ENCODE measurements at regions not wholly inside any gene's neighbourhood (a gene's known extent, or its start where the extent isn't known, plus 50 kb on each side); places are given as distances from the start of the nearest gene placed in this dataset.

DNA sequence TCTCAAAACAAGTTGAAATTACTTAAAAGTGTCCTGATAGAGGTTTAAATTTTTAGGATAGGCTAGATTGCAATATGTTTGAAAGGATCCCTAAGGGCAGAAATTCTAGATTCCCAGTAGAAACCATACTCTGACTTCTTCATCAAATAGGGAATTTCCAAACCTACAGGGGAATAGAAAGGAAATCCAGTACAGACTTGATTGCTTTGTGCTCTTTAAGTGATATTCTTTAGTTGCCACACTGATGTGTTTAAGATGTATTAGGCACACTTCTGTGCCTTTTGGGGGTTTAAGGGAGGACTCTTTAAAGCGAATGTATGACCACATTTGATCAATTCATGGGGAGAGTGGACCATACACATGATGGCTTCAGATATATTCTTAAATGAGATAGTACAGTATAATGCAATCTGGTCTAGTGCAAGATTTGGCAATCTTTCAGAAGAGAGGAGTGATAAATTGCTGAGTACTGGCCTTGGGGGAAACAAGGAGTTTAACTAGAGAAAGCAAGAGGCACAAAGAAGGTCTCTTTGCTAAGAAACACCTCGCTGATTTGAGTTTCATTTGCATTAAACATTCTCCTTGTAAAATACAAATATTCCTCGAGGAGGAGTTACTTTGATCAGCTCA is 268.8 kb upstream of the NR5A2 start:
- H3K27ac Mint-ChIP-seq, result no peak overlapping the region
- CTCF ChIA-PET, result no interaction called here
- no peak overlapping the region for H3K4me3 Mint-ChIP-seq
- no peaks in the 10 kb centered on the region for H3K36me3 Mint-ChIP-seq
- DNase-seq, result no peak
- no peaks in the 10 kb centered on the region for H3K9me3 Mint-ChIP-seq
- H3K27me3 Mint-ChIP-seq, result peaks cover 4% of the 10 kb centered on the region
- H3K4me1 Mint-ChIP-seq, result no peaks in the 10 kb centered on the region

DNA sequence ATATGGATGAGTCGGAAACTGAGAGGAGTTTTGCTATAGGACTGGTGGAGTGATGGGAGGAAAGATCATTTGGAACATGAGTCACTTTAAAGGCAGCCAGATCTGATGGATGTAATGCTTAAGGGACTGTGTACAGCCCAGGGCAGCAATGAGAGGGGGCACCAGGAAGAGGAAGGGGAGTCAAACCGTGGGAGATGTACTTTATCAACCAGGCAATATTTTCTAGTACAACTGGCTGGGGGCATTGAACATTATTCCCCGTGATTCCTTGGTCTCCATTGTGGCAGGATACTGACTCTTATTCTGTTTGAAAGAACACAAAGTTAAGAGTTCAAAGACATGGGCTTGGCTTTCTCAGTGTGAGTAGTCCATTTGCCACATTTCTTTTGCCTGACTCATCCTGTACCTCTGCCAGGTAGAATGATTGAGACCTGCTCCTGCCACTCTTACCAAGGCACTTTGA is 268.2 kb upstream of the NR5A2 start:
- no peaks in the 10 kb centered on the region for H3K9me3 Mint-ChIP-seq
- H3K4me1 Mint-ChIP-seq, result no peaks in the 10 kb centered on the region
- H3K27ac Mint-ChIP-seq, result no peak overlapping the region
- H3K27me3 Mint-ChIP-seq, result peaks cover 4% of the 10 kb centered on the region
- H3K4me3 Mint-ChIP-seq, result no peak overlapping the region
- DNase-seq, result no peak
- CTCF ChIA-PET, result no interaction called here
- H3K36me3 Mint-ChIP-seq, result no peaks in the 10 kb centered on the region

DNA sequence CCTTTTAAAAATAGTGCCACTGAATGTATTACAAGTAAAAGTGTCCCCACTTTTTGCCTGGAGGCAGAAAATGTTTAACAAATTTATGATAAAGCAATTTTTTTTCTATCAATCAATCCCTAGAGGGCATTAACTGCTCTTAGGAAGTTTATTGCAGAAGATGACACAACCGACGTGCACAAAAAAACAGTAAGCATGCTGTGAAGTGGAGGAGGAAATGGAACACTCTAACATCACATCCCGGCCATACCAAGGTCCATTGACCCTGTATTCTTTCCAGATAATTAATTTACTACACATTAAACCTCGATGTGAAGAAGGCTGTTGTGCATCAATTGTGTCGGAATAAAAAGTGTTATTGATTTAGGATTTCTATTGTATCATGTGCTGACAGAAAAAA is 264.9 kb upstream of the NR5A2 start:
- Mint-ChIP-seq H3K27me3 (no peaks in the 10 kb centered on the region), H3K36me3 (no peaks in the 10 kb centered on the region), H3K4me3 (no peak overlapping the region), H3K4me1 (no peaks in the 10 kb centered on the region), H3K9me3 (no peaks in the 10 kb centered on the region), H3K27ac (no peak overlapping the region)
- CTCF ChIA-PET, result no interaction called here
- no peak for DNase-seq

DNA sequence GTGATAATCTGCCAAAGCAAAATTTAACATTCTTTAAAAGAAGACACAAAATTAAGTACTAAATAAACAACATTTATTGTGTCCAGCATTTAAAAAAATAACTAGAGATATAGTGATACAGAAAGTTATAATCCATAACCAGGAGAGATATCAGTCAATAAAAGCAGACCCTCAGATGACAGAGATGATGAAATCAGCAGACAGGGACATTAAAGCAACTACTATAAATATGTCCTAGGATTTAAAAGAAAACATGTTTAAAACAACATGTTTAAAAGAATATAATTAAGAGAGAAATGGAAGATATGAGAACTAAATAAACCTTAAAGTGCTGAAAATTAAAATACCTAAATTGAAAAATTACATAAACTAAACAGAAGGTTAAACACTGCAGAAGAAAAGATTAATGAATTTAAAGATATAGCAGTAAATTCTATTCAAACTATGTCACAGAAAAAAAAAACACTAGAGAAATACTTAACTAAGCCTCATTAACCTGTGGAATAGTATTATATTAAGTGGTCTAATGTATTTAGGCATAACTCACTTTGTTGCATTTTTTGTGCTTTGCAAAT is 261.2 kb upstream of the NR5A2 start:
- CTCF ChIA-PET, result no interaction called here
- H3K4me3 Mint-ChIP-seq, result no peak overlapping the region
- H3K27me3 Mint-ChIP-seq, result no peaks in the 10 kb centered on the region
- no peaks in the 10 kb centered on the region for H3K36me3 Mint-ChIP-seq
- no peak for DNase-seq
- no peaks in the 10 kb centered on the region for H3K9me3 Mint-ChIP-seq
- no peaks in the 10 kb centered on the region for H3K4me1 Mint-ChIP-seq
- H3K27ac Mint-ChIP-seq, result no peak overlapping the region

DNA sequence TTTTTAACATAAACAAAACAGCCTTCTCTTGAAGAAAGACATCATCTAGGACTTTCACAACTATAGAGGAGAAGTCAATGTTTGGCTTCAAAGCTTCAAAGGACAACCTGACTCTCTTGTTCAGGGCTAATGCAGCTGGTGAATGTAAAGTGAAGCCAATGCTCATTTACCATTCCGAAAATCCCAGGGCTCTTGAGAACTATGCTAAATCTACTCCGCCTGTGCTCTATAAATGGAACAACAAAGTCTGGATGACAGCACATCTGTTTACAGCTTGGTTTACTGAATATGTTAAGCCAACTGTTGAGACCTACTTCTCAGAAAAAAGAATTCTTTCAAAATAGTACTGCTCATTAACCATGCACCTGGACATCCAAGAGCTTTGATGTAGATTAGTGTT is 259.8 kb upstream of the NR5A2 start:
- Mint-ChIP-seq H3K9me3 (no peaks in the 10 kb centered on the region), H3K4me1 (no peaks in the 10 kb centered on the region)

DNA sequence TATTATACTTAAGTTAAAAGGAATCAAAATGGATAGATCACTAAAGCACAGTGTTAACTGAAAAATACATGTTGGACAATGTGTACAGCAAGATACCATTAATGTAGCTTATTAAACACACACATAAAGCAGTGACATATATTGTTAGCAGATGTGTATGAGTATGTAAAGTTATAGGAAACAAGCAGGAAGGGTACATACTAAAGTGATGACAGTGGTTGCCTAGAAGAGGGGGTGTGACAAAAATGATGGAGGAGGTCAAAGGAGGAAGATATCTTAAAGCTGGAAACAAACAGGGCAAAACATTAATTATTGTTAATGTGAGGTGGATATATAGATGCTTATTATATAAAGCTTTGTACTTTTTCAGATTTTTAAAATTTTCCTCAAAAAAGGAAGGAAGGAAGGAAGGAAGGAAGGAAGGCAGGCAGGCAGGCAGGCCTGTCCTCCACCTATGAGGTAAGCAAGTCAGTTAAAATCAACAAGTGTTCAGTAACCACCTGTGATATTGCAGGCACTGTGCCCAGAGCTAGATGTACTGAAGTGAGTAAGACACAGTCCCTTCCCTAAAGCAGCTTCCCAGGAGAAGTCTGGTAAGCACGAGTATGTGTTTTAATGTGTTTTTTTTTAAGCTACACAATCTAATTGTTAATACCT is 252.9 kb upstream of the NR5A2 start:
- no peaks in the 10 kb centered on the region for H3K9me3 Mint-ChIP-seq
- no peak for DNase-seq
- no peaks in the 10 kb centered on the region for H3K4me1 Mint-ChIP-seq
- no peaks in the 10 kb centered on the region for H3K36me3 Mint-ChIP-seq
- no peaks in the 10 kb centered on the region for H3K27me3 Mint-ChIP-seq
- H3K4me3 Mint-ChIP-seq, result no peak overlapping the region
- no peak overlapping the region for H3K27ac Mint-ChIP-seq
- CTCF ChIA-PET, result no interaction called here

More for the DNA sequence above, 259.8 kb upstream of the NR5A2 start:
- Mint-ChIP-seq H3K4me3 (no peak overlapping the region), H3K27me3 (no peaks in the 10 kb centered on the region), H3K36me3 (no peaks in the 10 kb centered on the region), H3K27ac (no peak overlapping the region)
- CTCF ChIA-PET, result no interaction called here
- DNase-seq, result no peak

DNA sequence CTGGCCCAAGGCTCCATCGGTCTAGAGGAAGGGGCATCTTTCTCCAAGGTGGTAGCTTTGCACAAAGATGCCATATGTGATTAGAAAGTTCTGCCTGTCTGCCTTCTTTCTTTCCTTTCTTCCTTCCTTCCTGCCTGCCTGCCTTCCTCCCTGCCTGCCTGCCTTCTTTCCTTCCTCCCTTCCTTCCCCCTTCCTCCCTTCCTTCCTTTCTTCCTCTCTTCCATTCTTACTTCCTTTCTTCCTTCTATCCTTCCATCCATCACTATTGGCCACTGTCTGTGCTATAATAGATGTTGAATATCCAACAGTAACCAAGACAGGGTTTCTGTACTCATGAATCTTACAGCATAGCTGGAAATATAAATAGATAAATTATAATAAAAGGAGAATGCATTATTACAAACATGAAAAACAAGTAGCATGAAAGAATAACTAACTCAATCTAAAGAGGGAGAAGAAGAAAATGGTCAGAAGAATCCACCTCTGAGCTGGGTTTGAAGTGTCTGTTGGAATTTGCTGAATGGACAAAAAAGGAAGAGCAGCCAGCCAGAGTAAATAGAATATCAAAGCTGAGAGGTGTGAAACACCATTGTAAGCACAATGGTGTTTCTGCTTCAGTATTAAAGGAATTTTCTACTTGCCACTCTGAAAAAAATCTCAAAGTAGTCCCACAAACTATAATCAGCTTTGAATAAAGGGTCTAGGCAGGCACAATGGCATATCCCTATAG is 250.6 kb upstream of the NR5A2 start:
- Mint-ChIP-seq H3K4me1 (no peaks in the 10 kb centered on the region), H3K27ac (no peak overlapping the region), H3K27me3 (no peaks in the 10 kb centered on the region), H3K9me3 (no peaks in the 10 kb centered on the region), H3K4me3 (no peak overlapping the region), H3K36me3 (no peaks in the 10 kb centered on the region)
- CTCF ChIA-PET, result no interaction called here
- no peak for DNase-seq

DNA sequence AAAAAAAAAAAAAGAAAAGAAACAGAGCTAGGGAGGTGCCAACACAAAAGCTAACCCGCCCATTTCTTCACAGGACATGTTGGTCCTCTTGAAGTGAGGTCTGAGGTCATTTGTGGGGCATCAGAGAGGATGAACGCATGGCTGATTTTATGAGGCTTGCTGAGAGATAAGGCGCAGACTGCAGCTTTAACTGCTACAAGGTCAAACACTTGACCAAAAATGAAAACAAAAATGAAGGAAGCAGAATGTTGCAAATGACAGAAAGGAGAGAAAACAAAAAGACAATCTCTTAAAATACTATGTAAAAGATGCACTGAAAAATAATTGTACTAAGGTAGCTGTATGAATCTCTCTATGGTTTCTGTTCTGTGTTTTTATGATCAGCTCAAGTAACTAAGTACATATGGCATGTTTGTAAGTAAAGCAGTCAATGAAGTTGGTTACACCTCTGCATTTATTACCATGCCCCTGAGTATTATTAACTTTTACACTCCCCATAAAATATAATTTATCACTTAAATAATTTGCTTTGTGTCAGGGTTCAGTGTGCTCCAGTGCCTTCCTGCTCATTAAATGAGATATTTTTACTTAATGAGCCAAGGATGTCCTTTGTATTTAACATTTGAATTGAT is 249.1 kb upstream of the NR5A2 start:
- Mint-ChIP-seq H3K4me1 (no peaks in the 10 kb centered on the region), H3K27me3 (no peaks in the 10 kb centered on the region), H3K27ac (no peak overlapping the region), H3K36me3 (no peaks in the 10 kb centered on the region), H3K4me3 (no peak overlapping the region), H3K9me3 (no peaks in the 10 kb centered on the region)
- CTCF ChIA-PET, result no interaction called here
- DNase-seq, result no peak

DNA sequence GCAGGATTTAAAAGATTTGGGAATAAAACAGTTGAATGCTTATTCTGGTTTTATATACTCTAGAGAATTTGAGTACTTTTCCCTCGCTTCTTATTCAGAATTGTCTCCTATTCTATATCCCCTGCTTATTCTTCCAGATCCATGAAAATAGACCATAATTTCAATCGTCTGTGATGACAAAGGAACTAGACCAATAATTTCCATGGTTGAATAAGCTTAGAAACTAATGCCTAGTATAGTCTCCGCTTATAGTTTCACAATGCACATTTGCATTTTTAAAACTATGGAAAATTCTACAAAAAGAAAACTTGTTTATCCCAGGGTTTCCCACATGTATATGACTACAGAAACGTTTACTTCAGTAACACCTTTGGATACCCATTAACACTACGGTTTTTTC is 247.4 kb upstream of the NR5A2 start:
- CTCF ChIA-PET, result no interaction called here
- H3K9me3 Mint-ChIP-seq, result no peaks in the 10 kb centered on the region
- H3K4me3 Mint-ChIP-seq, result no peak overlapping the region

DNA sequence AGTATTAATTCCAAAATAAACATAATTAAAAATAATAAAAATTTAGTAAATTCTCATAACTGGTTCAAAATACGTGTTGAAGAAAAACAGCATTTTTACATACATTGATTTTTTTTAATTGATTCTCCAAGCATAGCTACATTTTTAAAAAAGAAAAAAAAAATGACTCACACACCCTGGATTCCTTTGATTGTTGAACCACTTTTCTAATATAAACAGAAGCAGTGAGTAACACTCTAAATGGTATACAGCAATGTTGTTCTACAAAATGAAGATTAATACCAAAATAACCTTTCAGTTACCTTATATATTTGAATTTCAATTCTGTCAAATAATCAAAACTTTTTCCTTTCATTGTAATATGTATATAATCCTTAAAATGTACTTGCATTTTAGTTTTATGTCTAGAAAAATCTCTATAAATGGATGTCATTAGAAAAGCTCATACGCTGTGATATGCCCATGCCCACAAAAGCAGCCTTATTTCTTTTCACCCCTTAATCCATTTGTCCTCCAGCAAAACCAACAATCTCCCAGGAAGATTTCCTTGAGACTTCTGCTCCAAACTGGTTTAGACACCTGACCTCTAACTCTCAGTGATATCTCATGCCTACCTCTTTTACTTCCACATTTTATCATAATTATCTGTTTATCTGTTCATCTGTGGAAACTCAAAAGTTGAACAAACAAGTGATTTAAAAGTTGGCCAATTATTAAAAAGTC is 246.4 kb upstream of the NR5A2 start:
- Mint-ChIP-seq H3K27ac (no peak overlapping the region), H3K27me3 (no peaks in the 10 kb centered on the region), H3K4me1 (no peaks in the 10 kb centered on the region), H3K36me3 (no peaks in the 10 kb centered on the region), H3K4me3 (no peak overlapping the region), H3K9me3 (no peaks in the 10 kb centered on the region)
- no peak for DNase-seq
- CTCF ChIA-PET, result no interaction called here

More for the DNA sequence above, 247.4 kb upstream of the NR5A2 start:
- DNase-seq, result no peak
- no peak overlapping the region for H3K27ac Mint-ChIP-seq
- no peaks in the 10 kb centered on the region for H3K36me3 Mint-ChIP-seq
- no peaks in the 10 kb centered on the region for H3K27me3 Mint-ChIP-seq
- no peaks in the 10 kb centered on the region for H3K4me1 Mint-ChIP-seq

DNA sequence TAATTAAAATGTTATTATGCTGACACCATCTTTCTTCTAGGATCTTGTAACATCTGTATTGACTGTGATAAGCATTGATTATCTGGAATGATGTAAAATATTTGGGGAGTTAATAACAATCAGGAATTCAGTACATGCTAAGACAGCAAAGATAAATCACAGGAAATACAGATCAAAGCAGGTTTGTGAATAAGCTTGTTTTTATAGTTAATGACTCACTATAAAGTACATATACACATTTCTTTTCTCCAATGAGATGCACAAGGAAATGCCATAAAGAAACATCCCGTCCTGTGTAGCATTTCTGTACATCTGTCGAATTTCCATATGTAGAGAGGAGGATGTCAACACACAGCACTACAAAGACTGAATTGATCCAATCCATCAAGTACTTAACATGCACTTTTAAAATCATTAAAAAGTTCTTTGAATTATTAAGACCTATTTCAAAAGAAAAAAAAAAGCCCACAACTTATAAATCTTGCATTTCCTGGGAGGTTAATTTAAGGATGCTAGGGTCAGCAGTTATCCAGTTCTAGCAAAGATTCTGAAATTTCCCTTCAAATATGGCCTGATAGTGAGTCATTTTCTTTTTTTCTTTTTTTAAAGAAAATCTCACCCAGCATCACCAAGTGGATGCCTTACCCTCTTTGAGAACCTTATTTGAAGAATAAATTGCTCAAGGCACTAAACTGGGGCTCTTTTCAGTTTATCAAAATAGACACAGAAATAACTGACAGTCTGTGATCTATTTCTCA is 243.2 kb upstream of the NR5A2 start:
- H3K4me1 Mint-ChIP-seq, result no peaks in the 10 kb centered on the region
- DNase-seq, result no peak
- H3K9me3 Mint-ChIP-seq, result no peaks in the 10 kb centered on the region
- no peaks in the 10 kb centered on the region for H3K27me3 Mint-ChIP-seq
- no peak overlapping the region for H3K27ac Mint-ChIP-seq
- H3K36me3 Mint-ChIP-seq, result no peaks in the 10 kb centered on the region
- CTCF ChIA-PET, result interaction anchor here (1.4 kb wide), 1 partner anchor 161 kb away, joined by 3 read pairs; no protein-coding TSS in a partner anchor
- H3K4me3 Mint-ChIP-seq, result no peak overlapping the region

DNA sequence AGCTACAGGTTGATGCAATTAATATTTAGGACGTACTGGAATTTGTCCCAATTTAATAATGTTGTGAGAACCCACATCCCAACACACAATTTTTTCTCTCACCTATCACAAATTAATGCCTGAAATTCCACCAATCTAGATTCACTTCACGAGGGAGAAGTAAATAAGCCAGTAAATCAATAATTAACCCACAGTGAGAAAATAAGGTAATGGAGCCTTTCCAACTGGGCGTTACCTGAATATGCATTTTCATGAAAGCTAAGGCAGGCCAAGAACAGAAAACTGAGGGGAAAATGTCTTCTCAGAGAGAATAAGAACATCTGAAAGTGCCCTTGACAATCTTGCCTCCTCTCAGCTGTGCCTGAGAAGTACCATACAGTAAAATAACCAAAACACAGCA is 240.8 kb upstream of the NR5A2 start:
- Mint-ChIP-seq H3K27me3 (no peaks in the 10 kb centered on the region), H3K36me3 (no peaks in the 10 kb centered on the region), H3K4me1 (no peaks in the 10 kb centered on the region), H3K9me3 (no peaks in the 10 kb centered on the region), H3K4me3 (no peak overlapping the region), H3K27ac (no peak overlapping the region)
- DNase-seq, result no peak
- CTCF ChIA-PET, result interaction anchor here (0.7 kb wide), 1 partner anchor 37 kb away, joined by 3 read pairs; no protein-coding TSS in a partner anchor

DNA sequence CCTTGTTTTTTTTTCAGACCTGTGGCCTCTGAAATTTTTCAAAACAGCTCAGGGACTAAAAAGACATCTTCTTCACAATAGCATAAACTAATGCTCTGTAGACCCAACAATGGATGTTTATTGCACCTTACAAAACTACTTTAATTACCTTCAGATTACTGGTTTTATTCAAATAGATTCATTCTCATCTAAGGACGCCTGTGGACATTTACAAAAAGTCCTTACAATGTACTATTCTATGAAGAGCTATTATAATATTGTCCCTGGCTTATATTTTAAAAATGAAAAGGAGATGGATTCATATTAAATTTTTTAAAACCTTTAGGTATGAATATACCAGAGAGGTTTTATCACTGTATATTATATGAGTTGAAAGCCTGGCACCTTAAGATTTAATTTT is 238.4 kb upstream of the NR5A2 start:
- no peak overlapping the region for H3K27ac Mint-ChIP-seq
- no peaks in the 10 kb centered on the region for H3K36me3 Mint-ChIP-seq
- no peaks in the 10 kb centered on the region for H3K9me3 Mint-ChIP-seq
- CTCF ChIA-PET, result interaction anchor here (1.1 kb wide), 1 partner anchor 24 kb away, joined by 4 read pairs; no protein-coding TSS in a partner anchor
- no peak for DNase-seq
- H3K4me1 Mint-ChIP-seq, result no peaks in the 10 kb centered on the region
- H3K27me3 Mint-ChIP-seq, result no peaks in the 10 kb centered on the region
- no peak overlapping the region for H3K4me3 Mint-ChIP-seq
